AG04450 (cell line): ENCODE measurements at regions not wholly inside any gene's neighbourhood (a gene's known extent, or its start where the extent isn't known, plus 50 kb on each side); places are given as distances from the start of the nearest gene placed in this dataset.

Experiments used
- CTCF ChIA-PET: fragments of 300-600, 350-600 bp; formaldehyde crosslinking; extraction: SDS; loops from one replicate; lab custom pipeline; 2022; ENCODE audit warnings: antibody characterized with exemption, inconsistent platforms; lab: Charles Lee
- POLR2A ChIA-PET: fragments of 350-600 bp; formaldehyde crosslinking; extraction: SDS; loops from one replicate; lab custom pipeline; 2021; ENCODE audit warnings: antibody characterized with exemption, inconsistent platforms; lab: Yijun Ruan, JAX
- DNase-seq: peaks from one replicate; pipeline ENCODE4 v3.0.0-alpha.2; 2011; ENCODE audit warnings: low read depth, low spot score
- H3K27ac ChIP-seq: one replicate; pipeline ENCODE4 v1.5.1; 2012; ENCODE audit warnings: low read depth, low read length, control low read depth
- H3K27me3 ChIP-seq: one replicate; pipeline ENCODE4 v1.6.0; 2012; ENCODE audit warnings: low read length; ENCODE audit not compliant: control insufficient read depth, insufficient read depth
- H3K4me3 ChIP-seq: 2 replicates; pipeline ENCODE4 v1.5.1; 2011; ENCODE audit warnings: mild to moderate bottlenecking, low read depth, low read length, control low read depth
- H3K9me3 ChIP-seq: 2 replicates; pipeline ENCODE4 v1.5.1; 2012; ENCODE audit warnings: low read length; ENCODE audit not compliant: control insufficient read depth, insufficient read depth
- CTCF ChIP-seq: IDR thresholded peaks from 2 replicates; pipeline ENCODE4 v1.5.1; 2011; ENCODE audit warnings: low read depth, low read length, control low read depth, inconsistent platforms

- POLR2A ChIA-PET = no interaction called here
- H3K27ac ChIP-seq = no peak overlapping the region
- no peak for TF ChIP-seq CTCF
- H3K9me3 ChIP-seq = no peaks in the 10 kb centered on the region
- H3K4me3 ChIP-seq = no peak overlapping the region
- CTCF ChIA-PET = no interaction called here
- no peak for DNase-seq
- H3K27me3 ChIP-seq = no peaks in the 10 kb centered on the region
Observed at GRCh38 chr5:92402045-92402444, 1018.9 kb upstream of the ARRDC3 start.

GRCh38 chr5:92401492-92401891 is 1018.4 kb upstream of the ARRDC3 start:
- TF ChIP-seq CTCF = no peak
- Histone ChIP-seq H3K9me3 (no peaks in the 10 kb centered on the region), H3K4me3 (no peak overlapping the region), H3K27ac (no peak overlapping the region), H3K27me3 (no peaks in the 10 kb centered on the region)
- POLR2A ChIA-PET = no interaction called here
- no peak for DNase-seq
- CTCF ChIA-PET = no interaction called here

- no peak for DNase-seq
Observed at GRCh38 chr5:92394936-92395335, 1011.8 kb upstream of the ARRDC3 start.

GRCh38 chr5:92390657-92391056 is 1007.5 kb upstream of the ARRDC3 start:
- Histone ChIP-seq H3K27me3 (no peaks in the 10 kb centered on the region), H3K9me3 (no peaks in the 10 kb centered on the region), H3K4me3 (no peak overlapping the region), H3K27ac (no peak overlapping the region)
- TF ChIP-seq CTCF = no peak
- POLR2A ChIA-PET = no interaction called here
- no peak for DNase-seq
- CTCF ChIA-PET = no interaction called here

More at GRCh38 chr5:92394936-92395335, 1011.8 kb upstream of the ARRDC3 start:
- ChIA-PET CTCF (no interaction called here), POLR2A (no interaction called here)
- H3K4me3 ChIP-seq = no peak overlapping the region
- H3K27me3 ChIP-seq = no peaks in the 10 kb centered on the region
- no peaks in the 10 kb centered on the region for H3K9me3 ChIP-seq
- TF ChIP-seq CTCF = no peak
- no peak overlapping the region for H3K27ac ChIP-seq

GRCh38 chr5:92380069-92380770 is 997.1 kb upstream of the ARRDC3 start:
- Histone ChIP-seq H3K9me3 (peaks cover under 1% of the 10 kb centered on the region; the same call in 1 of the 2 replicates), H3K27me3 (no peaks in the 10 kb centered on the region), H3K27ac (no peak overlapping the region), H3K4me3 (no peak overlapping the region)
- DNase-seq = no peak
- CTCF ChIA-PET = no interaction called here
- POLR2A ChIA-PET = no interaction called here
- no peak for TF ChIP-seq CTCF
